Liver (tissue), 3 donors: ENCODE measurements at regions not wholly inside any gene's neighbourhood (a gene's known extent, or its start where the extent isn't known, plus 50 kb on each side); places are given as distances from the start of the nearest gene placed in this dataset.

Experiments
- CTCF ChIP-seq: fragments of 150-350 bp; IDR thresholded peaks from 2 replicates; pipeline ENCODE4 v1.5.1; 2017; ENCODE audit warnings: improper control_type of control experiment, low read depth, low read length; ENCODE audit not compliant: missing input control
- FOXA1 ChIP-seq: IDR thresholded peaks from 2 replicates; pipeline ENCODE4 v1.6.1; 2016; ENCODE audit warnings: antibody characterized with exemption
- HNF4G ChIP-seq: IDR thresholded peaks from 2 replicates; pipeline ENCODE4 v1.6.1; 2016; ENCODE audit warnings: antibody characterized with exemption
- MAX ChIP-seq: IDR thresholded peaks from 2 replicates; pipeline ENCODE4 v1.6.1; 2016; ENCODE audit warnings: antibody characterized with exemption
- NR2F2 ChIP-seq: IDR thresholded peaks from 2 replicates; pipeline ENCODE4 v1.6.1; 2016; ENCODE audit warnings: antibody characterized with exemption
- RAD21 ChIP-seq, 2 donors: IDR thresholded peaks; 2 replicates each; pipeline ENCODE4 v1.6.1; 2016; ENCODE audit warnings: antibody characterized with exemption in 2 of 2, mild to moderate bottlenecking in 2 of 2
- REST ChIP-seq: IDR thresholded peaks from 2 replicates; pipeline ENCODE4 v1.6.1; 2016; ENCODE audit warnings: antibody characterized with exemption, mild to moderate bottlenecking
- RXRA ChIP-seq, 2 donors: IDR thresholded peaks; 2 replicates each; pipeline ENCODE4 v1.6.1; 2017 to 2018; ENCODE audit warnings: antibody characterized with exemption in 2 of 2, mild to moderate bottlenecking in 1 of 2
- SP1 ChIP-seq: IDR thresholded peaks from 2 replicates; pipeline ENCODE4 v1.6.1; 2018; ENCODE audit warnings: antibody characterized with exemption, mild to moderate bottlenecking
- TAF1 ChIP-seq: conservative IDR thresholded peaks from 2 replicates; pipeline ENCODE4 v1.6.1; 2016; ENCODE audit warnings: antibody characterized with exemption, mild to moderate bottlenecking
- TF ChIP-seq, protein P1 (sequence below): IDR thresholded peaks from 2 replicates; pipeline ENCODE4 v1.6.1; 2016; ENCODE audit warnings: antibody characterized with exemption
- TF ChIP-seq, protein P2 (sequence below): IDR thresholded peaks from 2 replicates; pipeline ENCODE4 v1.6.1; 2016; ENCODE audit warnings: antibody characterized with exemption
- donor health status: healthy.
- donor health status: healthy.

DNA sequence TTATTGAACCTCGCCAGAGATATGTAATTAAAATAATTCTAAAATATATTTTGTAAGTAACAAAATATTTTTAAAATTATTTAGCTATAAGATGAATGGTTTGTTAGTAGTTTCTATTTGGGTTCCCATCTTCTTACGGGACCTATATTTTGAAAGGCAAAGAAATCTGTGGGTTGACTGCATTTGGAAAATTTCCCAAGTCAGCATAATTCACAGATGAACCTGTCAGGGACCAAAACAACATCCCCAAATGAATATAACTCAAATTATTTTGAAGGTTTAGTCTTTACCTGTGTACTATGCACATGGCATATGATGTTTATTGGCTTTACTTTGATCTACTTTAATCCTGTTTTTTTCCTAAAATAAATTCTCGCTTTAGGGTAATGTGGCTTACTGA is 607.4 kb upstream of the JAG1 start:
- no peak for TF ChIP-seq RAD21 (IDR thresholded peaks at IDR 0.05)
- TF ChIP-seq TAF1: no peak
- TF ChIP-seq CTCF: no peak
- TF ChIP-seq FOXA1: no peak
- no peak for TF ChIP-seq SP1
- TF ChIP-seq REST: no peak
- TF ChIP-seq, protein P1, sequence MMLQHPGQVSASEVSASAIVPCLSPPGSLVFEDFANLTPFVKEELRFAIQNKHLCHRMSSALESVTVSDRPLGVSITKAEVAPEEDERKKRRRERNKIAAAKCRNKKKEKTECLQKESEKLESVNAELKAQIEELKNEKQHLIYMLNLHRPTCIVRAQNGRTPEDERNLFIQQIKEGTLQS: no peak
- TF ChIP-seq, protein P2, sequence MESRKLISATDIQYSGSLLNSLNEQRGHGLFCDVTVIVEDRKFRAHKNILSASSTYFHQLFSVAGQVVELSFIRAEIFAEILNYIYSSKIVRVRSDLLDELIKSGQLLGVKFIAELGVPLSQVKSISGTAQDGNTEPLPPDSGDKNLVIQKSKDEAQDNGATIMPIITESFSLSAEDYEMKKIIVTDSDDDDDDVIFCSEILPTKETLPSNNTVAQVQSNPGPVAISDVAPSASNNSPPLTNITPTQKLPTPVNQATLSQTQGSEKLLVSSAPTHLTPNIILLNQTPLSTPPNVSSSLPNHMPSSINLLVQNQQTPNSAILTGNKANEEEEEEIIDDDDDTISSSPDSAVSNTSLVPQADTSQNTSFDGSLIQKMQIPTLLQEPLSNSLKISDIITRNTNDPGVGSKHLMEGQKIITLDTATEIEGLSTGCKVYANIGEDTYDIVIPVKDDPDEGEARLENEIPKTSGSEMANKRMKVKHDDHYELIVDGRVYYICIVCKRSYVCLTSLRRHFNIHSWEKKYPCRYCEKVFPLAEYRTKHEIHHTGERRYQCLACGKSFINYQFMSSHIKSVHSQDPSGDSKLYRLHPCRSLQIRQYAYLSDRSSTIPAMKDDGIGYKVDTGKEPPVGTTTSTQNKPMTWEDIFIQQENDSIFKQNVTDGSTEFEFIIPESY: no peak
- no peak for TF ChIP-seq RXRA (IDR thresholded peaks at IDR 0.05)
- TF ChIP-seq MAX: no peak
- no peak for TF ChIP-seq NR2F2
- no peak for TF ChIP-seq HNF4G
